Chondrocyte (in vitro differentiated cells): ENCODE measurements at regions not wholly inside any gene's neighbourhood (a gene's known extent, or its start where the extent isn't known, plus 50 kb on each side); places are given as distances from the start of the nearest gene placed in this dataset.

Experiments used
- DNase-seq: peaks from one replicate; pipeline ENCODE4 v3.0.0; 2021; ENCODE audit warnings: mixed read lengths, low spot score
- H3K27ac Mint-ChIP-seq: one replicate; pipeline ENCODE4 v1.8.0; 2021; ENCODE audit warnings: mild to moderate bottlenecking, moderate library complexity, mixed read lengths; ENCODE audit not compliant: unreplicated experiment
- H3K27me3 Mint-ChIP-seq: 2 replicates; pipeline ENCODE4 v1.8.0; 2021; ENCODE audit warnings: low read depth, mixed read lengths
- H3K36me3 Mint-ChIP-seq: 2 replicates; pipeline ENCODE4 v1.8.0; 2021; ENCODE audit warnings: low read depth, mixed read lengths
- H3K4me1 Mint-ChIP-seq: 2 replicates; pipeline ENCODE4 v1.8.0; 2021; ENCODE audit warnings: low read depth, mild to moderate bottlenecking, mixed read lengths
- H3K4me3 Mint-ChIP-seq: one replicate; pipeline ENCODE4 v1.8.0; 2021; ENCODE audit warnings: mild to moderate bottlenecking, moderate library complexity, mixed read lengths; ENCODE audit not compliant: unreplicated experiment
- H3K9me3 Mint-ChIP-seq: 2 replicates; pipeline ENCODE4 v1.8.0; 2021; ENCODE audit warnings: low read depth, mixed read lengths
- CTCF ChIP-seq: fragments of 200-600 bp; sonication (generic); IDR thresholded peaks from 2 replicates; pipeline ENCODE4 v1.5.0; 2021; ENCODE audit warnings: antibody characterized with exemption, mild to moderate bottlenecking, moderate library complexity

- DNase-seq: no peak
- Mint-ChIP-seq H3K4me3 (no peak overlapping the region), H3K27me3 (no peaks in the 10 kb centered on the region), H3K4me1 (no peaks in the 10 kb centered on the region), H3K27ac (no peak overlapping the region), H3K9me3 (peaks cover 57% of the 10 kb centered on the region), H3K36me3 (peaks cover 2% of the 10 kb centered on the region)
- TF ChIP-seq CTCF: no peak
Observed at GRCh38 chr17:22463110-22463850, 771.0 kb downstream of the KCNJ18 start.

- Mint-ChIP-seq H3K4me1 (no peaks in the 10 kb centered on the region), H3K27me3 (no peaks in the 10 kb centered on the region), H3K9me3 (peaks cover 59% of the 10 kb centered on the region), H3K4me3 (no peak overlapping the region), H3K27ac (no peak overlapping the region), H3K36me3 (peaks cover 2% of the 10 kb centered on the region)
- TF ChIP-seq CTCF: no peak
- DNase-seq: no peak
Observed at GRCh38 chr17:22464041-22464440, 771.7 kb downstream of the KCNJ18 start.

- no peak overlapping the region for H3K4me3 Mint-ChIP-seq
- TF ChIP-seq CTCF: no peak
- no peak for DNase-seq
- H3K27ac Mint-ChIP-seq: no peak overlapping the region
- peaks cover 2% of the 10 kb centered on the region for H3K36me3 Mint-ChIP-seq
- peaks cover 69% of the 10 kb centered on the region for H3K9me3 Mint-ChIP-seq
- no peaks in the 10 kb centered on the region for H3K27me3 Mint-ChIP-seq
- H3K4me1 Mint-ChIP-seq: no peaks in the 10 kb centered on the region
Observed at GRCh38 chr17:22467720-22468119, 775.4 kb downstream of the KCNJ18 start.

GRCh38 chr17:22469101-22469880 lies 777.0 kb downstream of the KCNJ18 start:
- H3K9me3 Mint-ChIP-seq: peaks cover 60% of the 10 kb centered on the region
- TF ChIP-seq CTCF: no peak
- H3K27me3 Mint-ChIP-seq: no peaks in the 10 kb centered on the region
- H3K36me3 Mint-ChIP-seq: peaks cover 2% of the 10 kb centered on the region
- no peaks in the 10 kb centered on the region for H3K4me1 Mint-ChIP-seq
- H3K4me3 Mint-ChIP-seq: no peak overlapping the region
- no peak overlapping the region for H3K27ac Mint-ChIP-seq
- DNase-seq: no peak

GRCh38 chr17:22469941-22470340 lies 777.6 kb downstream of the KCNJ18 start:
- peaks cover 57% of the 10 kb centered on the region for H3K9me3 Mint-ChIP-seq
- H3K36me3 Mint-ChIP-seq: peaks cover 2% of the 10 kb centered on the region
- no peak for DNase-seq
- TF ChIP-seq CTCF: no peak
- no peak overlapping the region for H3K27ac Mint-ChIP-seq
- no peaks in the 10 kb centered on the region for H3K27me3 Mint-ChIP-seq
- no peaks in the 10 kb centered on the region for H3K4me1 Mint-ChIP-seq
- H3K4me3 Mint-ChIP-seq: no peak overlapping the region
